SKM-1 (cell line): ENCODE measurements at regions not wholly inside any gene's neighbourhood (a gene's known extent, or its start where the extent isn't known, plus 50 kb on each side); places are given as distances from the start of the nearest gene placed in this dataset.
"Not testable (repeated sequence)": the region's sequence is repeated elsewhere in the genome, so short reads cannot be mapped to it uniquely, and the experiment has no call there.

Experiments used
- DNase-seq: peaks from one replicate; lab custom pipeline; 2025; ENCODE audit not compliant: unreplicated experiment; lab: John Stamatoyannopoulos, UW

GRCh38 chr14:105924951-105925591 lies 398.7 kb downstream of the TMEM121 start:
- no peak for DNase-seq

- DNase-seq, result no peak
Observed at GRCh38 chr14:105925615-105926372, 399.4 kb downstream of the TMEM121 start.

GRCh38 chr14:105926373-105927095 lies 400.2 kb downstream of the TMEM121 start:
- DNase-seq, result no peak

DNA sequence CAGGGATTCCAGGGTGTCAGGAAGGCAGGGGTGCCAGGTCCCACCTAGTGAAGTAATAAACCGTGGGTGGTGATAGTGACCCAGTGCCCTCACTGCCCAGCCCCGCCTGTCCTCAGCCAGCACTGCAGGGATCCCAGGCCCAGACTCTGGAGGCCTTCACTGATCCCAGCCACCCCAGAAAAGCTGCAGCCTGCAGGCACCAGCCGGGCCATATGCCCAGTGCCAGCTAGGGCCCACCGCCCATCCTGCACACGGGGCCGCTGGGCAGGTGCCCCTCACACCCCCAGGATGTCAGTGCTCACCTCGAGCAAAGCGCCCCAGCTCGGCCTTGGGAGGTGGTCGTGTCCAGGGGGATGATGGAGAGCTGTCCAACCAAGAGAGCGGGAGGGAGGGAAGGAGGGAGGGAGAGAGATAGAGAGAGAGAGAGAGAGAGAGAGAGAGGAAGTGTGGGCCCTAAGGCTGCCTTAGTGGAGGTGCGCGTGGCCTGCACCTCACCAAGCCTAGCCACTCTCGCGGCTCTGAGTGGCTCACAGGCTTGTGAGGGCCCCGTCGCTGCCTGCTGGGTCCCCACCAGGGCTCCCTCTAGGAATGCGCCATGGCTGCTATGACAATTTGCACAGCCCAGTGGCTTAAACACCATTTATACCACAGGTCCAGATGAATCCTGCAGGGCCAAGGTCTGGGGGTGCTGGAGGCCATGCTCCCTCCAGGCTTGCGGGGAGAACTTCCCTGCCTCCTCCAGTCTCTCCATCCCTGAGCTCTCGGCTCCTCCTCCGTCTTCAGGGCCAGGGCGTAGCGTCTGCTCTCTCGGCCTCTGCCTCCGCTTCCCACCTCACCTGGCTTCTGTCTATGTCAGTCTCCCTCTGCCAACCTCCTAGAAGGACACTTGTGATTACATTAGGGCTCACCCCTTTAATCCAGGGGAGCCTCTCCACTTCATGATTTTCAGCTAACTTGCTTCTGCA lies 401.0 kb downstream of the TMEM121 start:
- DNase-seq, result no peak

DNA sequence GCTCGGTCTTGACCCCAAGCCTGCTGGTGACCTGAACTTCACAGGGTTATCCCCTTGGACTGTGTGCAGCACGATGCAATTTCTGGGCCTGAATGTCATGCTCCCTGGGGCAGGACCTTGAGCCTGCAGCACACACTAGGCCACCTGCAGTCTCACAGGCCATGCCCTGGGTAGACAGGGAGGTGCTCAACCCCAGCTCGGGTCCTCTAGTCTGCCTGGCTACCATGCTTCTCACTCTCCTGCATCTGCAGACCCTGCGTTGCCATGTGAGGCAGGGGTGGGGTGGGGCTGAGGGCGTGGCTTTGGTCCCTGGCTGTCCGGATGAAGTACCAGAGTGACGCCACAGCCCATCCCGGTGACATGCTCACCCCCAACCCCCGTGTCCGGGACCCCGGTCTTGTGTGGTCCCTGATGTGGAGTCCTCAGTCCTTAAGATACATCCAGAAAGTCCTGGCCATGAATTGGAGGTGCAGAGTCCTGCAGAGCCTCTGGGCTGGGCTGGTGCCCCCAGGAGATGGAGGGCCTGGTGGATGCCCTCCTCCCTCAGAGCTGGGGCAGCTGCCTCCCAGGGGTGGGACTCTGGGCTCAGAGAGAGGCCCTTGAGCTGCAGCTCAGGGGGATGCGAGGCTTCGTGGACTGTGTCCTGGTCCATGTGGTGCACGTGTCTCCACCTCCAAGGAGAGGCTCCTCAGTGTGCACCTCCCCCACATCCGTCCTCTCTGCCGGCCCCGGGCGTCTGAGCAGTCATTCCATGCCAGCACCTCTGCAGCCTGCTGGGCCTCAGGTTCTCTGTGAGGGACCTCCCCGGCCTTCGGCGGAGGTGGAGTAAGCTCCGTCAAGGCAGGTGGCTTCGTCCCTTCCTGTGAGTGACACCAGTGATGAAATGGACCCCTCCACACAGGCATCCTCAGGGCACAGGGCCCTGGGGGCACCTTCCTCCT lies 402.1 kb downstream of the TMEM121 start:
- not testable (repeated sequence) for DNase-seq

DNA sequence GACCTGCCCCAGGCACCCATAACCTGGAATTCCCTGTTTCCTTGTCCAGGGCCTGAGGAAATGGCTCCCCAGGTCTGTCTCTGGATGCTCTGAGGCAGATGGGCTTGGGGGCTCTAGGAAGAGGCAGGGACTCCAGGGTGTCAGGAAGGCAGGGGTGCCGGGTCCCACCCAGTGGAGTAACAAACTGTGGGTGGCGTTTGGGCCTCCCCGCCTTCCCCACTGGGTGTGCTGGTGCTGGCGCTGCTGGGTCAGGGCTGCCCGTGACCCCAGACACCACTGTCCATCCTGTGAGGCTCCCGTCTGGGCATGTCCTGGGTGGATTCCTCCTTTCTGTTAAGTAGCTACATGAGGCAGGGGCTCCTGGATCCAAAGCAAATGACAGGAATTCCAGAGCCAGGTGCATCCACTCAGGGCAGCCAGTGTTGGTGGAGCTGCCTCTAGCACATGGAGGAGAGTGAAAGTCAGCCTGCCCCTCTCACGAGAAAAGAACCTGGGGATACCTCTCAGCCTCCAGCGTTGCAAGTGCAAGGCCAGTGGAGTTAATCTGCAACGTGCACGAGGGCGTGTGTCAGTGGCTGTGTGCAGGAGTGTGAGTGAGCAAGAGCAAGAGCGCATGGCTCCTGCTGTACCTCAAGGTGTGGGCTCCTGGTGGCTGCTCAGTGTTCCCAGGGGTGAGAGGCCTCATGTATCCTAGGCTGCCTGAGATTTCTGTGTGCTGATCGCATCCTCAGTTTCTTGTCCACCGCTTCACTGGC lies 403.1 kb downstream of the TMEM121 start:
- DNase-seq, result no peak

GRCh38 chr14:105930572-105930971 lies 404.2 kb downstream of the TMEM121 start:
- DNase-seq, result no peak

GRCh38 chr14:105931808-105932483 lies 405.6 kb downstream of the TMEM121 start:
- DNase-seq, result no peak

- no peak for DNase-seq
Observed at GRCh38 chr14:105933238-105933637, 406.9 kb downstream of the TMEM121 start.

DNA sequence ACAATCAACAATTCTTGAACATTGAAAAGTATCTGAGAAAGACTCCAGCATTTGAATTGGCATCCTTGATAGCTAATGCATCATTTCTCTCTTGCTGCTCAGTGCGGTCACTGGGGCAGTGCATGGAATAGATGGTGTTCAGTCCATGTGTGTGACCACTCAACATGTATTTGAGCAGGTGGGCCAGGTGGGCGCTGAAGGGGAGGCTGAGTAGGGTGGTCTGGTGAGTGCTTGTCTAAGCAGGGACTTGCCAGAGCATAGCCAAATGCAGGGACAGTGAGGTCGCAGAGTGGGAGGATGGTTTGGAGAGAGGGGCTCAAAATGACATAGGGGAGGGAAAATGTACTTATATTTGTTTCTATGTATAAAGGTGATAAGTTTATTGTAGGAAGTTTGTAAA lies 409.0 kb downstream of the TMEM121 start:
- DNase-seq, result no peak

- no peak for DNase-seq
Observed at GRCh38 chr14:105937253-105938054, 411.1 kb downstream of the TMEM121 start.

- no peak for DNase-seq
Observed at GRCh38 chr14:105938055-105938863, 411.9 kb downstream of the TMEM121 start.

DNA sequence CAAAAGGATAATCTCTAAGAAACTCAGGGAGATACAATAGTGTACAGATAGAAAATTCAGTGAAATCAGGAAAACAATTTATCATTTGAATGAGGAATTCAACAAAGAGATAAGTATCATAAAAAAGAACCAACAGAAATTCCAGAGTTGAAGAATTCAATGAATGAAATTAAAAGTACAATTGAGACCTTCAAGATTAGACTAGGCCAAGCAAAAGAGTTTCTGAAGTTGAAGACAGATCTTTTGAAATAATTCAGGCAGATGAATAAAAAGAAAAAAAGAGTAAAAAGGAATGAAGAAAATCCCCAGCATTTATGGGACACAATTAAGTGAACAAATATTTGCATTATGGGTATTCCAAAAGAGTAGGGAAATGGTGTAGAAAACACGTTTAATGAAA lies 412.6 kb downstream of the TMEM121 start:
- no peak for DNase-seq

DNA sequence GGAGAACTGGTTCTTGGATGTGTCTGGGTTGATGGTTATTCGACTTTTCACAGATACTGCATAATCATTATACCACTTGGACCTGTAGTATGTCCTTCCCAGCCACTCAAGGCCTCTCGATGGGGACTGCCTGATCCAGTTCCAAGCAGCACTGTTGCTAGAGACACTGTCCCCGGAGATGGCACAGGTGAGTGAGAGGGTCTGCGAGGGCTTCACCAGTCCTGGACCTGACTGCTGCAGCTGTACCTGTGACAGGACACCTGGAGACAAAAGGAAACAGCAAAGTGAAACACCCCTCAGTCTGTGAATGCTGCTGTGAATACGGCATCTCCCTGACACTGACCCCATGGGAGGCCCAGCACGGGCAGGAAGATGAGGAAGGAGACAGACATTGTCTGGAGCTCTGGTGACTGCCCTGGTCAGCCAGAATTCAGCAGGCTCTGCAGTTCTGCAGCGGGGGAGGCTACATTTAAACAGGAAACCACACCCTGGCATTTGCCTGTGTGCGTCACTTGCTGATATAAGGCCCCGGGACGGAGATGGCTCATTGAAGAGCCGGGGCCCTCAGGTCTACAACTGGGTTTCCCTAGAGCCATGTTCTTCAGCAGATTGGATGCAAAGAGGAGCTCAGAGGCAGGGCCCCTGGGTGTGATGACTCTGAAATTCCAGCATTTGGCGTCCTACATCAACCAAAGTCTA lies 413.6 kb downstream of the TMEM121 start:
- no peak for DNase-seq

DNA sequence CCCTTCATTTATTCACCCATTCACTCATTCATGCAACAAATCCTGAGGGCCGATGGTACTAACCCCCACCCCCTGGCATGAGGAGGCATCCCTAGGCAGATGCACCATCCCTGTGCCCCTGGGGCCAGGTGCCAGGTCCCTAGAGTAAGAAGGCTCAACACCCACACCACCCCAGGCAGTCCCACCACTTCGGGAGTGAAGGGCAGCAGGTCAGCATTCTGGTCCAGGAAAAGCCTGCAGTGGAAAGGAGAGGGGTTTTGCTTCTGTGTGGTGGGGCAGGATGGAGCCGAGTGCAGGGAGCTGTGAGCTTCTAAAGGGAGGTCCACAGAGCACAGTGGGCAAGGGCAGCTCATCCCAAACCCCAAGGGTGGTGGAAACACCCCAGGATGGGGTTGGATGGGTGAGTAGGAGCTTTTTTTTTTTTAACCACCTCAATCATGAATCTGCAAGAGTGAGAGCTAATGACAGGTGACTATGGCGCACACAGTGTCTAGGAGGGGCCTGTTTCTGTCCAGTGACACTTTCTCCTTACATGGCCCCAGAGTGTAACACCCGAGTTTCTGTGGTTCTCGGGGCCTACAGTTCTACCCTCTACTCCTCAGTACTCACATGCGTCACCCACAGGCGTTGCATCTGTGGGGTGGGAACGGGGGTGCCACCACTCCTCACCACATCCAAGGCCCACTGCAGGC lies 414.3 kb downstream of the TMEM121 start:
- no peak for DNase-seq
